Endothelial cell of umbilical vein (primary cell): ENCODE measurements at regions not wholly inside any gene's neighbourhood (a gene's known extent, or its start where the extent isn't known, plus 50 kb on each side); places are given as distances from the start of the nearest gene placed in this dataset.

Experiments used
- BruUV-seq: library from RNA; stranded (reverse); fragments of 400-500 nt; replicated peaks from 2 replicates; lab custom pipeline; 2021; lab: Mats Ljungman, UMichigan
- CTCF ChIA-PET: fragments of 300-600, 350-600 bp; sonication (Branson Sonifier 250); formaldehyde crosslinking; loops from one replicate; lab custom pipeline; 2021; ENCODE audit warnings: antibody characterized with exemption, inconsistent platforms; lab: Charles Lee
- POLR2A ChIA-PET: fragments of 300-600, 350-600 bp; sonication (Branson Sonifier 250); formaldehyde crosslinking; loops from one replicate; lab custom pipeline; 2021; ENCODE audit warnings: antibody characterized with exemption, inconsistent platforms; lab: Charles Lee
- DNase-seq: peaks from one replicate; pipeline ENCODE4 v3.0.0-alpha.2; 2011; ENCODE audit warnings: low read depth, low spot score
- FAIRE-seq: peaks from 2 replicates; lab custom pipeline; 2011; peaks lifted over from hg19 to GRCh38; lab: Jason Lieb, UNC
- H2AFZ ChIP-seq: 2 replicates; pipeline ENCODE4 v1.6.0; 2012; ENCODE audit warnings: low read depth, low read length, control low read depth, inconsistent platforms
- H3K27ac ChIP-seq: 2 replicates; pipeline ENCODE4 v1.5.1; 2011; ENCODE audit warnings: low read depth, mild to moderate bottlenecking, control low read depth, low read length, moderate library complexity; ENCODE audit not compliant: insufficient read depth
- H3K27me3 ChIP-seq, 2 experiments: 2 replicates each; pipeline versions ENCODE4 v1.6.0 to v1.6.1; 2011; ENCODE audit warnings: low read length in 2 of 2, mixed read lengths in 1 of 2; ENCODE audit not compliant: control insufficient read depth in 2 of 2, insufficient read depth in 2 of 2
- H3K36me3 ChIP-seq, 2 experiments: 2 replicates in 1 of 2; 3 replicates in 1 of 2; pipeline ENCODE4 v1.5.1; 2011; ENCODE audit warnings: low read length in 2 of 2, mild to moderate bottlenecking in 1 of 2, moderate library complexity in 1 of 2; ENCODE audit not compliant: control insufficient read depth in 2 of 2, insufficient read depth in 2 of 2; ENCODE audit errors: extremely low read depth in 1 of 2
- H3K4me1 ChIP-seq: 3 replicates; pipeline ENCODE4 v1.5.1; 2011; ENCODE audit warnings: mild to moderate bottlenecking, low read length; ENCODE audit not compliant: control insufficient read depth, insufficient read depth; ENCODE audit errors: extremely low read depth
- H3K4me2 ChIP-seq: 2 replicates; pipeline ENCODE4 v1.6.1; 2011; ENCODE audit warnings: low read length, control low read depth, mixed read lengths; ENCODE audit not compliant: insufficient read depth
- H3K4me3 ChIP-seq, 3 experiments: fragments of 200-600 bp in 1 of 3; sonication (generic), shearing (Covaris generic) in 1 of 3; replicated peaks in 1 of 3; 2 replicates each; pipeline ENCODE4 v1.5.1; 2011 to 2016; ENCODE audit warnings: control low read depth in 3 of 3, low read length in 3 of 3, mild to moderate bottlenecking in 2 of 3, inconsistent platforms in 1 of 3, low read depth in 1 of 3, moderate library complexity in 1 of 3; ENCODE audit not compliant: insufficient read depth in 1 of 3
- H3K79me2 ChIP-seq: 2 replicates; pipeline ENCODE4 v1.6.0; 2012; ENCODE audit warnings: low read length, inconsistent platforms; ENCODE audit not compliant: control insufficient read depth, insufficient read depth
- H3K9ac ChIP-seq: replicated peaks from 2 replicates; pipeline ENCODE3; 2011; ENCODE audit warnings: low read length, control low read depth; ENCODE audit not compliant: insufficient read depth; ENCODE audit errors: extremely low read depth
- H3K9me1 ChIP-seq: replicated peaks from 3 replicates; pipeline ENCODE4 v1.6.0; 2011; ENCODE audit warnings: mild to moderate bottlenecking, low read length; ENCODE audit not compliant: control insufficient read depth, insufficient read depth; ENCODE audit errors: extremely low read depth
- H3K9me3 ChIP-seq: replicated peaks from 2 replicates; pipeline ENCODE4 v1.5.1; 2012; ENCODE audit warnings: low read length, inconsistent platforms; ENCODE audit not compliant: control insufficient read depth, insufficient read depth
- H4K20me1 ChIP-seq: replicated peaks from 2 replicates; pipeline ENCODE3; 2011; ENCODE audit warnings: mild to moderate bottlenecking, low read length; ENCODE audit not compliant: control insufficient read depth, insufficient read depth; ENCODE audit errors: extremely low read depth
- CTCF ChIP-seq, 2 donors: IDR thresholded peaks; 1 replicate in 1 of 2; 2 replicates in 1 of 2; pipeline ENCODE4 v1.5.1; 2011; ENCODE audit warnings: low read length in 2 of 2, mild to moderate bottlenecking in 2 of 2, moderate library complexity in 2 of 2, control low read depth in 1 of 2, inconsistent platforms in 1 of 2, low read depth in 1 of 2; ENCODE audit not compliant: insufficient read depth in 1 of 2; ENCODE audit errors: extremely low read depth in 1 of 2
- EZH2 ChIP-seq: IDR thresholded peaks from 2 replicates; pipeline ENCODE4 v1.6.1; 2012; ENCODE audit warnings: borderline replicate concordance, low read depth, mild to moderate bottlenecking, moderate library complexity, low read length, inconsistent platforms; ENCODE audit not compliant: severe bottlenecking
- FOS ChIP-seq: IDR thresholded peaks from 2 replicates; pipeline ENCODE4 v1.6.1; 2011; ENCODE audit warnings: mild to moderate bottlenecking, low read length, moderate library complexity, borderline replicate concordance; ENCODE audit not compliant: insufficient read depth
- GATA2 ChIP-seq: IDR thresholded peaks from 2 replicates; pipeline ENCODE4 v1.7.0; 2011; ENCODE audit warnings: low read depth, mild to moderate bottlenecking, moderate library complexity, mixed read lengths, low read length; ENCODE audit not compliant: insufficient read length, insufficient read depth
- JUN ChIP-seq: IDR thresholded peaks from 2 replicates; pipeline ENCODE4 v1.6.1; 2011; ENCODE audit warnings: borderline replicate concordance, low read depth; ENCODE audit not compliant: insufficient read length, insufficient read depth
- MAX ChIP-seq: IDR thresholded peaks from 2 replicates; pipeline ENCODE4 v1.6.1; 2011; ENCODE audit not compliant: insufficient read depth, insufficient read length
- MYC ChIP-seq: IDR thresholded peaks from one replicate; pipeline ENCODE4 v1.6.1; 2011; ENCODE audit warnings: mild to moderate bottlenecking, low read depth, low read length
- POLR2A ChIP-seq: IDR thresholded peaks from 2 replicates; pipeline ENCODE4 v1.6.1; 2012; ENCODE audit warnings: low read depth, mild to moderate bottlenecking, control low read depth, low read length
- POLR2AphosphoS5 ChIP-seq: IDR thresholded peaks from 2 replicates; pipeline ENCODE4 v1.6.1; 2012; ENCODE audit warnings: low read depth, mild to moderate bottlenecking, control low read depth, low read length, moderate library complexity; ENCODE audit not compliant: insufficient read depth
- dilution Hi-C: fragments of 300-500 bp; cut with MboI; formaldehyde crosslinking; loops from one replicate; pipeline ENCODE4 v1.15.0; 2019; ENCODE audit warnings: low sequenced_read_pairs; ENCODE audit not compliant: extremely low pct_ligation_motif_present
- intact Hi-C: fragments of 100-400 bp; cut with micrococcal nuclease; formaldehyde crosslinking; loops from one replicate; pipeline ENCODE4 v1.10.0; 2022

GRCh38 chr11:27873664-27874063 lies 173.4 kb upstream of the BDNF start:
- H3K4me1 ChIP-seq: no peaks in the 10 kb centered on the region
- H3K4me3 ChIP-seq: no peak overlapping the region
- no peak overlapping the region for H3K9ac ChIP-seq
- dilution Hi-C loops (no loop called here), intact Hi-C loops (no loop called here)
- H3K9me1 ChIP-seq: no peaks in the 10 kb centered on the region
- peaks cover 0 to 3% of the 10 kb centered on the region in 2 experiments for H3K27me3 ChIP-seq
- H3K9me3 ChIP-seq: no peaks in the 10 kb centered on the region
- H3K27ac ChIP-seq: no peak overlapping the region
- no peak overlapping the region for H3K4me2 ChIP-seq
- H3K36me3 ChIP-seq: no peaks in the 10 kb centered on the region
- BruUV-seq: no TSS peak
- no peak overlapping the region for H2AFZ ChIP-seq
- TF ChIP-seq JUN (no peak), MYC (no peak), POLR2A (no peak), MAX (no peak), FOS (no peak), EZH2 (no peak), CTCF (IDR thresholded peaks at IDR 0.05; ENCODE audit: extremely low read depth in 1 of 2, insufficient read depth in 1 of 2, low read depth in 1 of 2, low read length in 2 of 2) (no peak), GATA2 (no peak), POLR2AphosphoS5 (no peak)
- H4K20me1 ChIP-seq: no peaks in the 10 kb centered on the region
- no peak for DNase-seq
- ChIA-PET POLR2A (no interaction called here), CTCF (interaction anchor here (1.2 kb wide), 1 partner anchor 12 kb away, joined by 3 read pairs; no protein-coding TSS in a partner anchor)
- H3K79me2 ChIP-seq: no peaks in the 10 kb centered on the region
- FAIRE-seq: no peak
